HCT116 (cell line): ENCODE measurements at regions not wholly inside any gene's neighbourhood (a gene's known extent, or its start where the extent isn't known, plus 50 kb on each side); places are given as distances from the start of the nearest gene placed in this dataset.

ENCODE experiments used
- ATAC-seq: fragments of 200-7000 bp; cut with Tn5 transposase; 2 replicates; pipeline ENCODE4 v1.9.1; 2020; ENCODE audit warnings: mild to moderate bottlenecking, moderate library complexity
- BruUV-seq: library from RNA; stranded (reverse); fragments of 400-500 nt; replicated peaks from 2 replicates; lab custom pipeline; 2021; lab: Mats Ljungman, UMichigan
- CTCF ChIA-PET: fragments of 300-600 bp; sonication (Branson Sonifier 250); formaldehyde crosslinking; loops from one replicate; lab custom pipeline; 2021; ENCODE audit warnings: antibody characterized with exemption; lab: Charles Lee
- POLR2A ChIA-PET: fragments of 300-600, 350-600 bp; sonication (Branson Sonifier 250); formaldehyde crosslinking; loops from one replicate; lab custom pipeline; 2021; ENCODE audit warnings: antibody characterized with exemption; lab: Charles Lee
- RAD21 ChIA-PET, 2 experiments: fragments of 300-600 bp; sonication (Branson Sonifier 250); formaldehyde crosslinking; loops; one replicate each; lab custom pipeline; 2023; ENCODE audit warnings: low total read pairs in 2 of 2; ENCODE audit not compliant: uncharacterized antibody in 2 of 2, unreplicated experiment in 2 of 2, low non-redundant PET in 1 of 2; lab: Charles Lee
- DNase-seq: peaks from one replicate; pipeline ENCODE4 v3.0.0-alpha.2; 2010; ENCODE audit warnings: low read depth, low spot score
- H2AFZ ChIP-seq: fragments of 200-600 bp; shearing (Covaris generic), sonication (generic); 2 replicates; pipeline ENCODE4 v1.6.1; 2017; ENCODE audit warnings: low read depth, mixed run types, mixed read lengths, antibody characterized with exemption, low read length; ENCODE audit not compliant: poor library complexity, severe bottlenecking
- H3K27ac ChIP-seq: 2 replicates; pipeline ENCODE4 v1.5.1; 2012; ENCODE audit warnings: low read depth, low read length
- H3K27me3 ChIP-seq: fragments of 200-600 bp; sonication (generic); 2 replicates; pipeline ENCODE4 v1.6.1; 2016; ENCODE audit warnings: mixed run types, low read length, mixed read lengths; ENCODE audit not compliant: insufficient read depth
- H3K36me3 ChIP-seq, 2 experiments: fragments of 200-500 bp in 1 of 2; fragments of 200-600 bp in 1 of 2; sonication (Bioruptor generic) in 1 of 2; sonication (generic) in 1 of 2; 2 replicates each; pipeline versions ENCODE4 v1.5.1 to v1.6.1; 2014 to 2016; ENCODE audit warnings: low read length in 2 of 2, inconsistent platforms in 1 of 2, mixed read lengths in 1 of 2, mixed run types in 1 of 2; ENCODE audit not compliant: insufficient read depth in 2 of 2, control insufficient read depth in 1 of 2
- H3K4me1 ChIP-seq, 2 experiments: fragments of 200-600 bp in 1 of 2; sonication (generic) in 1 of 2; 2 replicates each; pipeline versions ENCODE4 v1.5.1 to v1.6.1; 2012 to 2017; ENCODE audit warnings: low read length in 2 of 2, inconsistent platforms in 1 of 2, mild to moderate bottlenecking in 1 of 2, mixed read lengths in 1 of 2, mixed run types in 1 of 2, moderate library complexity in 1 of 2; ENCODE audit not compliant: insufficient read depth in 2 of 2, control insufficient read depth in 1 of 2
- H3K4me2 ChIP-seq: fragments of 200-600 bp; sonication (generic); 2 replicates; pipeline ENCODE4 v1.6.1; 2017; ENCODE audit warnings: mixed run types, low read length, mixed read lengths
- H3K4me3 ChIP-seq, 2 experiments: fragments of 200-600 bp in 1 of 2; sonication (generic) in 1 of 2; replicated peaks in 1 of 2; 2 replicates each; pipeline ENCODE4 v1.5.1; 2011 to 2016; ENCODE audit warnings: low read length in 2 of 2, control low read depth in 1 of 2, low read depth in 1 of 2, mild to moderate bottlenecking in 1 of 2, mixed read lengths in 1 of 2, mixed run types in 1 of 2
- H3K79me2 ChIP-seq: fragments of 200-600 bp; sonication (generic); 2 replicates; pipeline ENCODE4 v1.6.1; 2017; ENCODE audit warnings: mild to moderate bottlenecking, mixed run types, low read length, moderate library complexity, mixed read lengths; ENCODE audit not compliant: insufficient read depth
- H3K9ac ChIP-seq: fragments of 200-600 bp; sonication (generic); 2 replicates; pipeline ENCODE4 v1.6.1; 2016; ENCODE audit warnings: low read length, mixed read lengths
- H3K9me2 ChIP-seq: fragments of 200-600 bp; sonication (generic), shearing (Covaris generic); 2 replicates; pipeline ENCODE4 v1.6.1; 2017; ENCODE audit warnings: mixed run types, mild to moderate bottlenecking, moderate library complexity; ENCODE audit not compliant: insufficient read depth
- H3K9me3 ChIP-seq, 2 experiments: fragments of 200-500 bp in 1 of 2; fragments of 200-600 bp in 1 of 2; sonication (Bioruptor generic) in 1 of 2; sonication (generic) in 1 of 2; 2 replicates each; pipeline ENCODE4 v1.6.1; 2014 to 2017; ENCODE audit warnings: low read length in 2 of 2, mixed read lengths in 2 of 2, inconsistent platforms in 1 of 2, low read depth in 1 of 2, mild to moderate bottlenecking in 1 of 2, mixed run types in 1 of 2, moderate library complexity in 1 of 2; ENCODE audit not compliant: control insufficient read depth in 1 of 2, insufficient read depth in 1 of 2
- H4K20me1 ChIP-seq: fragments of 200-600 bp; sonication (generic), shearing (Covaris generic); 2 replicates; pipeline ENCODE4 v1.6.1; 2017; ENCODE audit warnings: mixed run types, mild to moderate bottlenecking, moderate library complexity; ENCODE audit not compliant: insufficient read depth
- ATF3 ChIP-seq: IDR thresholded peaks from 2 replicates; pipeline ENCODE4 v1.6.1; 2012
- CEBPB ChIP-seq: IDR thresholded peaks from 2 replicates; pipeline ENCODE4 v1.6.1; 2012; ENCODE audit warnings: low read depth
- ELF1 ChIP-seq: IDR thresholded peaks from 2 replicates; pipeline ENCODE4 v1.6.1; 2012; ENCODE audit warnings: low read depth, borderline replicate concordance
- MAX ChIP-seq: IDR thresholded peaks from 2 replicates; pipeline ENCODE4 v1.6.1; 2012
- RAD21 ChIP-seq: IDR thresholded peaks from 2 replicates; pipeline ENCODE4 v1.6.1; 2012; ENCODE audit warnings: low read depth, mild to moderate bottlenecking
- SIN3A ChIP-seq: IDR thresholded peaks from 2 replicates; pipeline ENCODE4 v1.6.1; 2012; ENCODE audit warnings: low read depth
- TCF7L2 ChIP-seq: IDR thresholded peaks from 2 replicates; pipeline ENCODE4 v1.7.0; 2011; ENCODE audit warnings: borderline replicate concordance, inconsistent platforms; ENCODE audit not compliant: insufficient read depth, insufficient read length; ENCODE audit errors: extremely low read depth
- YY1 ChIP-seq: IDR thresholded peaks from 2 replicates; pipeline ENCODE4 v1.6.1; 2011; ENCODE audit warnings: low read length, low read depth, moderate library complexity, mild to moderate bottlenecking; ENCODE audit not compliant: insufficient replicate concordance; ENCODE audit errors: extremely low read depth
- ZBTB33 ChIP-seq: IDR thresholded peaks from 2 replicates; pipeline ENCODE4 v1.6.1; 2011; ENCODE audit warnings: mild to moderate bottlenecking, low read length, moderate library complexity; ENCODE audit not compliant: insufficient replicate concordance; ENCODE audit errors: extremely low read depth
- intact Hi-C: fragments of 100-400 bp; cut with micrococcal nuclease; formaldehyde crosslinking; loops from 2 replicates; pipeline ENCODE4 v1.10.0; 2022

- TF ChIP-seq ZBTB33, result no peak
- no peak for TF ChIP-seq SIN3A
- TF ChIP-seq ATF3, result no peak
- no peak for TF ChIP-seq CEBPB
- TF ChIP-seq RAD21, result no peak
- no peak for TF ChIP-seq YY1
Measured at GRCh38 chr1:69441496-69441895, 126.2 kb upstream of the LRRC7 start (continued).

GRCh38 chr1:69451196-69451595 lies 116.5 kb upstream of the LRRC7 start:
- ChIA-PET CTCF (no interaction called here), POLR2A (no interaction called here), RAD21 (no interaction called here)
- Histone ChIP-seq H3K4me2 (no peak overlapping the region), H3K27me3 (0 out of 2 replicates have a peak, but pooled peaks cover 4% of the 10 kb centered on the region), H3K9ac (no peak overlapping the region), H3K4me3 (no peak overlapping the region), H3K4me1 (no peaks in the 10 kb centered on the region), H2AFZ (no peak overlapping the region), H3K79me2 (no peaks in the 10 kb centered on the region), H3K9me3 (no peaks in the 10 kb centered on the region), H4K20me1 (no peaks in the 10 kb centered on the region), H3K27ac (no peak overlapping the region), H3K9me2 (no peaks in the 10 kb centered on the region), H3K36me3 (no peaks in the 10 kb centered on the region)
- BruUV-seq, result no TSS peak
- ATAC-seq, result no peak
- intact Hi-C loops, result no loop called here
- no peak for DNase-seq
- TF ChIP-seq MAX (no peak), SIN3A (no peak), ELF1 (no peak), TCF7L2 (no peak)
